GM21717 (cell line): ENCODE measurements at regions not wholly inside any gene's neighbourhood (a gene's known extent, or its start where the extent isn't known, plus 50 kb on each side); places are given as distances from the start of the nearest gene placed in this dataset.

Experiments used
- ATAC-seq: cut with Tn5 transposase; IDR thresholded peaks from one replicate; pipeline ENCODE4 v1.9.1; 2021; ENCODE audit warnings: mild to moderate bottlenecking, moderate library complexity; ENCODE audit not compliant: unreplicated experiment

- ATAC-seq = no peak
Observed at GRCh38 chr1:192943108-192943507, 116.1 kb downstream of the UCHL5 start.

- ATAC-seq = no peak
Observed at GRCh38 chr1:192943522-192943921, 115.6 kb downstream of the UCHL5 start.

GRCh38 chr1:192945390-192946130 is 113.6 kb downstream of the UCHL5 start:
- no peak for ATAC-seq

- no peak for ATAC-seq
Observed at GRCh38 chr1:192949783-192950182, 109.4 kb downstream of the UCHL5 start.

GRCh38 chr1:192950926-192951325 is 108.2 kb downstream of the UCHL5 start:
- ATAC-seq = no peak

GRCh38 chr1:192951691-192952460 is 107.3 kb downstream of the UCHL5 start:
- ATAC-seq = peak; percentile 97

GRCh38 chr1:192952646-192953045 is 106.5 kb downstream of the UCHL5 start:
- no peak for ATAC-seq

GRCh38 chr1:192954705-192955265 is 104.4 kb downstream of the UCHL5 start:
- ATAC-seq = no peak

- no peak for ATAC-seq
Observed at GRCh38 chr1:192958350-192958749, 100.8 kb downstream of the UCHL5 start.

- ATAC-seq = no peak
Observed at GRCh38 chr1:192958871-192959270, 100.3 kb downstream of the UCHL5 start.

- peak; percentile 60 for ATAC-seq
Observed at GRCh38 chr1:192959657-192960186, 99.4 kb downstream of the UCHL5 start.
